Fibroblast of lung (primary cell): ENCODE measurements at regions not wholly inside any gene's neighbourhood (a gene's known extent, or its start where the extent isn't known, plus 50 kb on each side); places are given as distances from the start of the nearest gene placed in this dataset.

Experiments used
- DNase-seq, 2 donors: peaks; one replicate each; pipeline versions ENCODE4 v3.0.0 to v3.0.0-alpha.2; 2010; ENCODE audit warnings: low read depth in 2 of 2
- H2AFZ ChIP-seq: 2 replicates; pipeline ENCODE4 v1.5.1; 2012; ENCODE audit warnings: low read length, control low read depth, inconsistent platforms
- H3K27ac ChIP-seq: 2 replicates; pipeline ENCODE4 v1.5.1; 2011; ENCODE audit warnings: low read length, control low read depth; ENCODE audit not compliant: insufficient read depth
- H3K27me3 ChIP-seq: 2 replicates; pipeline ENCODE4 v1.5.1; 2011; ENCODE audit warnings: mild to moderate bottlenecking, low read length; ENCODE audit not compliant: control insufficient read depth, insufficient read depth
- H3K36me3 ChIP-seq: 2 replicates; pipeline ENCODE4 v1.5.1; 2011; ENCODE audit warnings: low read length; ENCODE audit not compliant: control insufficient read depth, insufficient read depth
- H3K4me1 ChIP-seq: 2 replicates; pipeline ENCODE4 v1.5.1; 2011; ENCODE audit warnings: low read length; ENCODE audit not compliant: control insufficient read depth, insufficient read depth; ENCODE audit errors: extremely low read depth
- H3K4me2 ChIP-seq: 2 replicates; pipeline ENCODE4 v1.5.1; 2011; ENCODE audit warnings: low read length, control low read depth; ENCODE audit not compliant: insufficient read depth; ENCODE audit errors: extremely low read depth
- H3K4me3 ChIP-seq, 4 experiments: fragments of 200-600 bp in 1 of 4; sonication (generic) in 1 of 4; replicated peaks in 1 of 4; 2 replicates each; pipeline ENCODE4 v1.5.1; 2011 to 2016; ENCODE audit warnings: low read length in 4 of 4, low read depth in 3 of 4, mild to moderate bottlenecking in 3 of 4, control low read depth in 2 of 4, inconsistent platforms in 1 of 4, mixed read lengths in 1 of 4; ENCODE audit not compliant: insufficient read depth in 1 of 4; ENCODE audit errors: control extremely low read depth in 1 of 4
- H3K79me2 ChIP-seq: 2 replicates; pipeline ENCODE4 v1.5.1; 2012; ENCODE audit warnings: mild to moderate bottlenecking, low read length, inconsistent platforms; ENCODE audit not compliant: control insufficient read depth, insufficient read depth
- H3K9ac ChIP-seq: 2 replicates; pipeline ENCODE4 v1.5.1; 2011; ENCODE audit warnings: mild to moderate bottlenecking, low read length, control low read depth; ENCODE audit not compliant: insufficient read depth
- H3K9me3 ChIP-seq: 2 replicates; pipeline ENCODE4 v1.5.1; 2012; ENCODE audit warnings: low read depth, low read length; ENCODE audit not compliant: control insufficient read depth, insufficient read depth
- H4K20me1 ChIP-seq: 2 replicates; pipeline ENCODE4 v1.5.1; 2011; ENCODE audit warnings: low read length; ENCODE audit not compliant: control insufficient read depth, insufficient read depth; ENCODE audit errors: extremely low read depth
- EZH2 ChIP-seq: IDR thresholded peaks from 2 replicates; pipeline ENCODE4 v1.5.1; 2012; ENCODE audit warnings: low read length, control low read depth, mild to moderate bottlenecking; ENCODE audit errors: missing control alignments
- TF ChIP-seq, protein P1 (sequence below), 2 donors: IDR thresholded peaks in 1 of 2; conservative IDR thresholded peaks in 1 of 2; 1 replicate in 1 of 2; 2 replicates in 1 of 2; pipeline ENCODE4 v1.5.1; 2011 to 2012; ENCODE audit warnings: low read length in 2 of 2, control low read depth in 1 of 2, inconsistent platforms in 1 of 2, low read depth in 1 of 2, mild to moderate bottlenecking in 1 of 2

DNA sequence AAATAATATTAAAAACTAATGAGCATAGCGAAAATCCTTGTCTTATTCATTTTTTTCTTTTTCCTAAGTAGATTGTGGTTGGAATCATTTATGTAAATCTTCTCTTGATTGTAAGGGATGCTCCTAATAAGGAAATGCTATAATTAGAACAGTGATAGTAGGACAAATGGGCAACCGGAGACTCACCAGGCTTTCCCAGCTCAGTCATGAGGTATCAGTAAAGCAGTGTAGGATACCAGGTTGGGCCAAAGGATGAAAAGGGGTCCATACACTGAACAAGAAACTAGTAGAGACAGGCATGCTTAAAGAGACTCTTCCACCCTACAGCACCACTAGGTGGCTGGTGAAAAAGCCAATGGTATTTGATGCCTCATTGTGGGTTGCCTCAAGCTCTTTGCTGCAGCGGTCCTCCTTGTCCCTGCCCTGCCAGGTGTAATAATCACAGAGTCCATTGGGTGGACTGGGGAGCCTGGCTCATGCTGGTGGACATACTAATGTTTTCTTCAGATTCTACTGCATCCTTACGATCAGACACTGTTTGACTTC, 71.4 kb upstream of the FAM98A start:
- Histone ChIP-seq H3K9me3 (no peaks in the 10 kb centered on the region), H3K27ac (no peak overlapping the region), H3K4me1 (no peaks in the 10 kb centered on the region), H2AFZ (no peak overlapping the region), H3K27me3 (no peaks in the 10 kb centered on the region), H3K4me2 (no peak overlapping the region), H3K79me2 (no peaks in the 10 kb centered on the region), H3K36me3 (no peaks in the 10 kb centered on the region), H3K4me3 (no peak overlapping the region), H4K20me1 (no peaks in the 10 kb centered on the region), H3K9ac (no peak overlapping the region)
- no peak for DNase-seq
- TF ChIP-seq, protein P1, sequence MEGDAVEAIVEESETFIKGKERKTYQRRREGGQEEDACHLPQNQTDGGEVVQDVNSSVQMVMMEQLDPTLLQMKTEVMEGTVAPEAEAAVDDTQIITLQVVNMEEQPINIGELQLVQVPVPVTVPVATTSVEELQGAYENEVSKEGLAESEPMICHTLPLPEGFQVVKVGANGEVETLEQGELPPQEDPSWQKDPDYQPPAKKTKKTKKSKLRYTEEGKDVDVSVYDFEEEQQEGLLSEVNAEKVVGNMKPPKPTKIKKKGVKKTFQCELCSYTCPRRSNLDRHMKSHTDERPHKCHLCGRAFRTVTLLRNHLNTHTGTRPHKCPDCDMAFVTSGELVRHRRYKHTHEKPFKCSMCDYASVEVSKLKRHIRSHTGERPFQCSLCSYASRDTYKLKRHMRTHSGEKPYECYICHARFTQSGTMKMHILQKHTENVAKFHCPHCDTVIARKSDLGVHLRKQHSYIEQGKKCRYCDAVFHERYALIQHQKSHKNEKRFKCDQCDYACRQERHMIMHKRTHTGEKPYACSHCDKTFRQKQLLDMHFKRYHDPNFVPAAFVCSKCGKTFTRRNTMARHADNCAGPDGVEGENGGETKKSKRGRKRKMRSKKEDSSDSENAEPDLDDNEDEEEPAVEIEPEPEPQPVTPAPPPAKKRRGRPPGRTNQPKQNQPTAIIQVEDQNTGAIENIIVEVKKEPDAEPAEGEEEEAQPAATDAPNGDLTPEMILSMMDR (conservative IDR thresholded peaks at IDR 0.05 in 1 of 2, IDR thresholded peaks at IDR 0.05 in 1 of 2; ENCODE audit: low read depth in 1 of 2, low read length in 2 of 2): no peak
- no peak for TF ChIP-seq EZH2

- TF ChIP-seq, protein P1 (conservative IDR thresholded peaks at IDR 0.05 in 1 of 2, IDR thresholded peaks at IDR 0.05 in 1 of 2; ENCODE audit: low read depth in 1 of 2, low read length in 2 of 2): no peak
- TF ChIP-seq EZH2: no peak
- Histone ChIP-seq H3K4me3 (no peak overlapping the region), H3K4me1 (no peaks in the 10 kb centered on the region), H3K27me3 (no peaks in the 10 kb centered on the region), H3K36me3 (no peaks in the 10 kb centered on the region), H3K9ac (no peak overlapping the region), H4K20me1 (no peaks in the 10 kb centered on the region), H3K27ac (no peak overlapping the region), H3K9me3 (no peaks in the 10 kb centered on the region), H3K79me2 (no peaks in the 10 kb centered on the region), H2AFZ (no peak overlapping the region), H3K4me2 (no peak overlapping the region)
- DNase-seq: no peak
These were observed 67.8 kb upstream of the FAM98A start for GRCh38 chr2:33666879-33667278.

DNA sequence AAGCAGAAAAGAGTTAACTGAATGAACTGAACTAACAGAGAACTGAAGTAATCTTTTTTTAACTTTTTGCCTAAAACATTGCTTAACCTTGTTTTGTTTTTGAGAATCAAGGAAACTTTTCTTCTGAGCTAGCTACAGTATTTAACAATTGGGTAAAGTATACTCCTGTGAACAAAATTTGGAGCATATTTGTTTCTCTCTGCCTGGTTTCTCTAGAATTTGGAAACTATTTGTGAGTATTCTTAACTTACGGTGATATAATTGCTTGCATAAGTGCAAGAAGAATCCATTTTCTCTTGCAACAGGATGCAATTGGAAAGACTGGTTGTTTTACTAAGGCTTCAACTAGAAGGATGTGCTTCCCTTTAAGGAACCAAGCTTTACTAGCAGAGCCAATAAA, 65.9 kb upstream of the FAM98A start:
- no peaks in the 10 kb centered on the region for H3K79me2 ChIP-seq
- no peaks in the 10 kb centered on the region for H4K20me1 ChIP-seq
- H3K9me3 ChIP-seq: no peaks in the 10 kb centered on the region
- no peak overlapping the region for H2AFZ ChIP-seq
- no peaks in the 10 kb centered on the region for H3K36me3 ChIP-seq
- no peak for DNase-seq
- H3K4me2 ChIP-seq: no peak overlapping the region
- H3K4me3 ChIP-seq: no peak overlapping the region
- H3K27ac ChIP-seq: no peak overlapping the region
- H3K4me1 ChIP-seq: no peaks in the 10 kb centered on the region
- no peaks in the 10 kb centered on the region for H3K27me3 ChIP-seq
- H3K9ac ChIP-seq: no peak overlapping the region
- TF ChIP-seq EZH2: no peak
